SK-N-SH (cell line): ENCODE measurements at regions not wholly inside any gene's neighbourhood (a gene's known extent, or its start where the extent isn't known, plus 50 kb on each side); places are given as distances from the start of the nearest gene placed in this dataset.

Experiments used
- EP300 ChIP-seq, 2 experiments: IDR thresholded peaks; 2 replicates each; pipeline versions ENCODE4 v1.4.0 to v1.6.1; 2012; ENCODE audit warnings: borderline replicate concordance in 1 of 2, low read depth in 1 of 2, low read length in 1 of 2
- EZH2phosphoT487 ChIP-seq: fragments of 200-600 bp; sonication (generic); IDR thresholded peaks from 2 replicates; pipeline ENCODE4 v1.6.1; 2017; ENCODE audit warnings: low read depth, mixed run types, mild to moderate bottlenecking, antibody characterized with exemption, moderate library complexity, borderline replicate concordance
- GABPA ChIP-seq: IDR thresholded peaks from 2 replicates; pipeline ENCODE4 v1.4.0; 2012; ENCODE audit warnings: low read depth, mild to moderate bottlenecking
- JUND ChIP-seq: IDR thresholded peaks from 2 replicates; pipeline ENCODE4 v1.4.0; 2012
- PBX3 ChIP-seq: IDR thresholded peaks from 2 replicates; pipeline ENCODE4; 2012
- POLR2AphosphoS5 ChIP-seq: IDR thresholded peaks from 2 replicates; pipeline ENCODE4 v1.6.1; 2012; ENCODE audit warnings: low read depth, low read length
- TCF12 ChIP-seq: IDR thresholded peaks from 2 replicates; pipeline ENCODE4 v1.4.0; 2012
- TEAD4 ChIP-seq: IDR thresholded peaks from 2 replicates; pipeline ENCODE4 v1.4.0; 2012; ENCODE audit warnings: mild to moderate bottlenecking, borderline replicate concordance; ENCODE audit not compliant: insufficient read depth
- TF ChIP-seq, protein P1 (sequence below): fragments of 200-600 bp; sonication (generic); IDR thresholded peaks from 2 replicates; pipeline ENCODE4 v1.6.1; 2017; ENCODE audit warnings: antibody characterized with exemption, mild to moderate bottlenecking, moderate library complexity

- TF ChIP-seq TEAD4 (no peak), GABPA (no peak), EP300 (IDR thresholded peaks at IDR 0.05; ENCODE audit: borderline replicate concordance in 1 of 2, low read depth in 1 of 2, low read length in 1 of 2) (no peak), PBX3 (no peak), POLR2AphosphoS5 (no peak), EZH2phosphoT487 (no peak), JUND (no peak), TCF12 (no peak)
- TF ChIP-seq, protein P1, sequence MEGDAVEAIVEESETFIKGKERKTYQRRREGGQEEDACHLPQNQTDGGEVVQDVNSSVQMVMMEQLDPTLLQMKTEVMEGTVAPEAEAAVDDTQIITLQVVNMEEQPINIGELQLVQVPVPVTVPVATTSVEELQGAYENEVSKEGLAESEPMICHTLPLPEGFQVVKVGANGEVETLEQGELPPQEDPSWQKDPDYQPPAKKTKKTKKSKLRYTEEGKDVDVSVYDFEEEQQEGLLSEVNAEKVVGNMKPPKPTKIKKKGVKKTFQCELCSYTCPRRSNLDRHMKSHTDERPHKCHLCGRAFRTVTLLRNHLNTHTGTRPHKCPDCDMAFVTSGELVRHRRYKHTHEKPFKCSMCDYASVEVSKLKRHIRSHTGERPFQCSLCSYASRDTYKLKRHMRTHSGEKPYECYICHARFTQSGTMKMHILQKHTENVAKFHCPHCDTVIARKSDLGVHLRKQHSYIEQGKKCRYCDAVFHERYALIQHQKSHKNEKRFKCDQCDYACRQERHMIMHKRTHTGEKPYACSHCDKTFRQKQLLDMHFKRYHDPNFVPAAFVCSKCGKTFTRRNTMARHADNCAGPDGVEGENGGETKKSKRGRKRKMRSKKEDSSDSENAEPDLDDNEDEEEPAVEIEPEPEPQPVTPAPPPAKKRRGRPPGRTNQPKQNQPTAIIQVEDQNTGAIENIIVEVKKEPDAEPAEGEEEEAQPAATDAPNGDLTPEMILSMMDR, result no peak
Observed at GRCh38 chr3:6726811-6727210, 134.1 kb upstream of the GRM7 start.
